Mesodermal cell (in vitro differentiated cells): ENCODE measurements at regions not wholly inside any gene's neighbourhood (a gene's known extent, or its start where the extent isn't known, plus 50 kb on each side); places are given as distances from the start of the nearest gene placed in this dataset.

Experiments used
- H3K27ac ChIP-seq: 2 replicates; pipeline ENCODE4 v1.7.0; 2013; ENCODE audit warnings: mild to moderate bottlenecking, low read depth, low read length, moderate library complexity; ENCODE audit not compliant: severe bottlenecking
- H3K36me3 ChIP-seq: 2 replicates; pipeline ENCODE4 v1.7.1; 2013; ENCODE audit warnings: mild to moderate bottlenecking, low read length, moderate library complexity; ENCODE audit not compliant: control insufficient read depth, insufficient read depth
- H3K4me1 ChIP-seq: one replicate; pipeline ENCODE4 v1.7.1; 2013; ENCODE audit warnings: mild to moderate bottlenecking, low read length; ENCODE audit not compliant: insufficient read depth, control insufficient read depth, poor library complexity, severe bottlenecking
- H3K4me3 ChIP-seq: 2 replicates; pipeline ENCODE4 v1.7.0; 2013; ENCODE audit warnings: low read length, control low read depth, mild to moderate bottlenecking; ENCODE audit not compliant: insufficient read depth, poor library complexity, severe bottlenecking; ENCODE audit errors: extremely low read depth
- H3K9me3 ChIP-seq: 2 replicates; pipeline ENCODE4 v1.7.1; 2013; ENCODE audit warnings: mild to moderate bottlenecking, low read length, moderate library complexity; ENCODE audit not compliant: control insufficient read depth
- WGBS, 2 experiments: methylation state at CpG; one replicate each; pipeline ENCODE4 v1.1.5; 2013; ENCODE audit warnings: missing lambda C conversion rate in 2 of 2; ENCODE audit not compliant: insufficient coverage in 2 of 2; 5-methylcytosine and 5-hydroxymethylcytosine counted together

DNA sequence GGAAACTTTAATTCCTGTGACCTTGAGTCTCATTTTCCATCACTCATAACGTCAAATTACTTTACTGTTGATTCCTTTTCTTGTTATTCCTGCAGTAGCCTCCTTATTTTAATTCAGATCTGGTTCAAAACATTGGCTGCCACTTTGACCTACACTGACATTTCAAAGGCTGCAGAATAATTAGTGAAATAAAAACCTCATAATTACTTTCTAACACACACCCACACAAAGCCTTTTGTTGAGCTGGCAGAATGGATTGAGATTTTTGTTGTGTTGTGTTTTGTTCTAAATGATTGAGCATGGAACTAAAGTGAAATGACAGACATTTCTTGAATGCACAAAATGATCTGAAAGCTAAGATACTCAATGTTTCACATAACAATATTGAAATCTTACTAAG lies 507.5 kb upstream of the STXBP6 start:
- H3K9me3 ChIP-seq = no peaks in the 10 kb centered on the region
- WGBS, 2 experiments = 86% methylated on average over 1 of the region's 1 CpG; no CpG with 5 or more reads in 1 of the 2 experiments
- H3K27ac ChIP-seq = no peak overlapping the region
- no peak overlapping the region for H3K4me3 ChIP-seq
- H3K36me3 ChIP-seq = no peaks in the 10 kb centered on the region
- no peaks in the 10 kb centered on the region for H3K4me1 ChIP-seq

DNA sequence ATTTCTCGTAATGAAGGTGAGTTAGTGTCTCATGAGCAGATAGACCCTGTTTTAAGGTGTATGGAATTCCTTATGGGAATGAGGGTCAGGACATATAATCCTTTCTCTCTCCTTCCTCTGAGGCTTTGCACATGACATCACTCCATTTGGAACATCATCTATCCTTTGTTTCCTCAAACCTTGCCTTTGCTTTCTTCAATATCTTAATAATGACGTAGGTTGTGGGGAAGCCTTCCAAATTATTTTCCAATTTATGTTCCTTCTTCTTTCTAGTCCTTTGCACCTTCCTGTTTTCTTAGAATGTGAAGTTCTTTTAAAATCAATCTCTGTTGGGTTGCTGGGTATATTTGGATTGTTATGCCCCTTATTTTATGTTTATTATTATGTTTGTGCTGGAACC lies 502.9 kb upstream of the STXBP6 start:
- no CpG with 5 or more reads among the region's 2 CpGs for WGBS, 2 experiments
- Histone ChIP-seq H3K27ac (no peak overlapping the region), H3K36me3 (no peaks in the 10 kb centered on the region), H3K4me1 (no peaks in the 10 kb centered on the region), H3K9me3 (no peaks in the 10 kb centered on the region), H3K4me3 (no peak overlapping the region)

DNA sequence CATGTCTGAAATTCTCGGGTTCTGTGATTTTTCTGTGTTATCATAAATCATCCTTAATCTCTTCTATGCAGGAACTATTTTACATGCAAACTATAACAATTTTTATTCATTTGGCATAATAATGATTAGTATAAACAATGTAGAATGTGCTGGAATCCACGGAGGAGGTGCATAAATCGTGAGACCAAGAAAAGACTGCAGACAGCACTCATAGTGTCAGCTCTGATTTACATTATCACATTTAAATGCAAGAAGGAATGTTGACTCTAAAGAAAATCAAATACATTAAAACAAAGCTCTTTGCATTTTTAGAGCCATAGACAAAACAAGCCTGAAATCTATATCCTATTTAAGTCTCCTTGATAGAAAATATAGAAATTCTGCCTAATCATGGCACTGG lies 501.7 kb upstream of the STXBP6 start:
- no CpG with 5 or more reads among the region's 3 CpGs for WGBS, 2 experiments
- no peaks in the 10 kb centered on the region for H3K9me3 ChIP-seq
- H3K36me3 ChIP-seq = no peaks in the 10 kb centered on the region
- no peak overlapping the region for H3K4me3 ChIP-seq
- no peaks in the 10 kb centered on the region for H3K4me1 ChIP-seq
- no peak overlapping the region for H3K27ac ChIP-seq

DNA sequence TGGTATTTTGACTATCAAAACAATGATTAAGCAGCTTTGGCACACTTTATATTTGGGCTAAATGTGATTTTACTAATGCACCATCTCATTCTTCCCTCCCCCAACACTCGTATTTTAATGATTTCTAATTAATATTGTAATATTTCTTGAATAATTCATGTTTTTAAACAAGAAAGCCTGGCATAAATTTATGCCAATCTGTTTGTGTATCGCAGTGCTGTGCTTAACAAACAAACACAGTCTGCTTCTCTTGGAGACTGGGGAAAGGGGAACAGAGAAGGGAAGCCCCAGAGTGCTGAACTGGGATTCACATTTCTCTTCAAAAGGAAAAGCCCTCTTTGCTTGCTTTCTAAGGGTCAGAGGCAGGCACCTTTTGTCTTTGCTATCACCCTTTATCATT lies 496.9 kb upstream of the STXBP6 start:
- no peaks in the 10 kb centered on the region for H3K4me1 ChIP-seq
- H3K4me3 ChIP-seq = no peak overlapping the region
- WGBS, 2 experiments = 67% methylated on average over 1 of the region's 2 CpGs; no CpG with 5 or more reads in 1 of the 2 experiments
- no peak overlapping the region for H3K27ac ChIP-seq
- no peaks in the 10 kb centered on the region for H3K36me3 ChIP-seq
- no peaks in the 10 kb centered on the region for H3K9me3 ChIP-seq

DNA sequence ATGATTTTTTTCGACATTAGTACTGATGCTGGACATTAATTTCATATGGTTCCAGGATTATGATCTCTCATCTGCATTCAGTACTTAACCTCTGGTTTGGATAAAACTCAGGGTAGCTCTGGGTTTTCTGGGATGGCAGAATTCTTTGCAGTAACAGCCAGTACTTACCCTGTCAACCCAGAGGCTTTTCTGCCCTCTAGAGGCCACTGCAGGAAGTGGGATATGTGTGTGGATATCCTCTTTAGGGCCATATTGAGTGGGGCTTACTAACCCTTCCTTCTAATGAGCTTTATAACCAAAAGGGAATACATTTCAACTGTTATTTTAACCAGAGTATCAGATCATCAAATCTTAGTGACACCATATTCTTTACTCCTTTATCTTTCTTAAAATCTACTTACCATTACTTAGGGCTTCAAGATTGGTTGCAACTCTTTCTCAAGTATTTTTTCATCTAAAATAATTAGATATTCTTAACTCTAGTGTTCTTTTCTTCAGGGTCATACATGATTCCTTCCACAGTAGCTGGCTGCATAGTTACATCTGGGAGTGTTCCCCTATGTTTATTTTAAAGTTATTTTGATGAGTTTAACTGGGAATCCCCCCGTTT lies 488.0 kb upstream of the STXBP6 start:
- Histone ChIP-seq H3K4me1 (no peaks in the 10 kb centered on the region), H3K27ac (no peak overlapping the region), H3K36me3 (no peaks in the 10 kb centered on the region), H3K9me3 (no peaks in the 10 kb centered on the region), H3K4me3 (no peak overlapping the region)
- 100% methylated on average over 1 of the region's 2 CpGs; no CpG with 5 or more reads in 1 of the 2 experiments for WGBS, 2 experiments

DNA sequence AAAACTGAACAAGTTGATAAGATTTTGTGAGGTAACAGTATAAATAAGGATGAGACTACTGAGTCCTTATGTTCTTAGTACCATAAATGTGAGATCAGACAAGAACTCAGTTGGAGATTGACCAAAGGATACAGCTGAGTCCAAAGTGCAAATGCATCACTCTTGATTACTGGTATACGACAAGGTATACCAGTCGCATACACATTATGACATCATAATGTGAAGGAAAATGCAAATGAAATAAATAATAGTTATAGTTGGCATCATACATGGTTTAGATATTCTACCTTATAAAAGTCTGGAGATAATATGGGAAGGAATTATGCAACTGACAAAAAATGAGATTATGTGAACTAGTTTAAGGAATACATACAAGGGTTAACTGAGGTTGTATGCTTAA lies 476.3 kb upstream of the STXBP6 start:
- WGBS, 2 experiments = no CpG with 5 or more reads among the region's 2 CpGs
- H3K27ac ChIP-seq = no peak overlapping the region
- no peaks in the 10 kb centered on the region for H3K36me3 ChIP-seq
- no peaks in the 10 kb centered on the region for H3K4me1 ChIP-seq
- no peaks in the 10 kb centered on the region for H3K9me3 ChIP-seq
- no peak overlapping the region for H3K4me3 ChIP-seq

DNA sequence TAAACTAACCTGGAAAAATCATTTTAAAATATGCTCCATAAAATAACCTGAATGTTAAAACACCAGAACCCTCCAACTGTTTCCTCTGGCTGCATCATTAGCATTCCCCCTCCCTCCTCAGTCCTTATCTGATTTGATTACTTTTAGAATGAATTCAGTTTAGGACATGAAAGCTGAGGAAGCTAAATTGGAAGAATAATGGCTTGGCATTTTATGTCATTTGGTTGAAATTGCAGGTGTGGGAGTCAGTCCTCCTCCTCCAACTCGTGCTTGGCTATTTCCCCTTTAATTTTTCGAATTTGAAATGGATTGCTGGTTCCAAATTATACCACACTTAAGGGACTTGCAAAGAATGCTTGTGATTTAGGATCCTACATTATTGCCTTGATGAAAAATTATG lies 473.0 kb upstream of the STXBP6 start:
- H3K4me1 ChIP-seq = no peaks in the 10 kb centered on the region
- no CpG with 5 or more reads among the region's 2 CpGs for WGBS, 2 experiments
- no peaks in the 10 kb centered on the region for H3K9me3 ChIP-seq
- no peak overlapping the region for H3K27ac ChIP-seq
- no peaks in the 10 kb centered on the region for H3K36me3 ChIP-seq
- no peak overlapping the region for H3K4me3 ChIP-seq

DNA sequence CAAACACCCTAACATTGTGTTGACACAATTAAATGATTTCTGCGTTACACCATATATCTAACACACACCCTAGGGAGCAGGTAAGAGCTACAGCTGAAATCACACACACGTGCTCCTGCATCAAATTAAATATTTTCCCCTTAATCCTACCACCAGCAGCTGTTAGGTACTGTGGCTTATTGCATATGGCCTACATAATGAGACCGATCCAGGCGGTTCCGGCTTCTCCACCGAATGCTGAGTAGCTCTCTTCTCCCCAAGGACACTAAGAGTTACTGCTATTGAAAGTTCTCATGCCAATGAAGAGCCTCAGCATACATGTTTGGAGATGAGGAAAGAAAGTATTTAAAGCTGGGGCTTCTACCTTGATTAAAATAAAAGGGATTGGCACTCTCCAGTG lies 472.2 kb upstream of the STXBP6 start:
- Histone ChIP-seq H3K27ac (no peak overlapping the region), H3K9me3 (no peaks in the 10 kb centered on the region), H3K4me3 (no peak overlapping the region), H3K4me1 (no peaks in the 10 kb centered on the region), H3K36me3 (no peaks in the 10 kb centered on the region)
- WGBS, 2 experiments = 89 to 92% methylated on average over 4 to 6 of the region's 6 CpGs

DNA sequence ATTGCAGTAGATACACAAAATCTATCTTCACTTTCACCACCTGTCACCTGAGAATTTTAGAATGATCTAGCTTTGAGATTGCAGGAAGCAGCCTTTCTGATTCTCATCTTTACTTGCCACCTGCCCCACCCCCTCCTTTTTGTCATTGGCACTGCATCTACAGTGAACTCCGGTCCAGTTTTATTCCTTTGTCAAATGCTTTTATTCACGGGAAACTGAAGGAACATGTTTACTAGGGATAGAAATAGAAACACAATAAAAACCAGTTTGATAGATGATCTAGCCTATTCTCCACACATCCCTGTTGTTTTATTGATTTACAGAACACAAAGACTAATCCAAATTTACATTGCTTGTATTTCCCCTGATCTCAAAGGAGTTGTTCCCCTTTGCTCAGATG lies 471.7 kb upstream of the STXBP6 start:
- Histone ChIP-seq H3K4me1 (no peaks in the 10 kb centered on the region), H3K9me3 (no peaks in the 10 kb centered on the region), H3K36me3 (no peaks in the 10 kb centered on the region), H3K4me3 (no peak overlapping the region), H3K27ac (no peak overlapping the region)
- WGBS, 2 experiments = no CpG with 5 or more reads among the region's 2 CpGs

DNA sequence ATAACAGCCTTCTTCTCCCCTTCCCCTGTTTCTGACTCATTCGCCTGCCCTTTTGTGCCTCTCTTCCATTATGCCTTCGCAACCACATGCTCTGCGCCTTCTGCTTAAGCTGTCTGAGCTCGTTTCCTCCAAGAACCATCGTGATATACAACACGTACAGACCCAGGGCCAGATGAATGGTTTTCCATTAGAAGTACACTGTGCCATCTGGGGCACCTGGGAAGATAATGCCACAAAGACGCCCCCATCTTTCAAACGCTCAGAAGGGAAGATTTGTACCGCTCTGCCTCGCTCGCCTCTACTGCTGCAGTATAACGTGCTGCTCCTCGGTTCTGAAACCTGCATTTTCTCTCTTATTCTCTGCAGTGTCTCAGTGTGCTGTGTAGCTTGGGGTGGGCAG lies 470.9 kb upstream of the STXBP6 start:
- 92 to 93% methylated on average over 8 to 11 of the region's 13 CpGs for WGBS, 2 experiments
- no peaks in the 10 kb centered on the region for H3K36me3 ChIP-seq
- no peak overlapping the region for H3K4me3 ChIP-seq
- H3K4me1 ChIP-seq = no peaks in the 10 kb centered on the region
- H3K9me3 ChIP-seq = no peaks in the 10 kb centered on the region
- H3K27ac ChIP-seq = no peak overlapping the region

DNA sequence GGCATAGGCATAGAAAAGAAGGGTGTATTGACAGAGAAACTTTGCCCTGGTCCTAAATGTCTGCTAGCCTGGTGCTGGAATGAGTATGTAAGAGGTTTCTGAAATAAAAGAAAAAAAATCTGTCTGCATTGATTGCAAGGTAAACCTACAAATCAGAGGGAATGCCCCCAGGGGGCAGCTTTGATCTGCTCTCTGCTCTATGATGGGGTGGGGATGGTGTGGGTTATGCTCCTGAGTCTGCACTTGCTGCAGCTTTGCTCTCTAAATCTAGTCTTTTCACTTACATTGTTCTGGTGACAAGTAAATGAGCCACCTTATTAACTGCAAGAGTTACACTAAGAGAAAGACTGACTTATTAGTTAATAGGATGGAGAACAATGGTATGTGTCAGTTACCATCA lies 468.4 kb upstream of the STXBP6 start:
- Histone ChIP-seq H3K4me1 (no peaks in the 10 kb centered on the region), H3K27ac (no peak overlapping the region), H3K9me3 (no peaks in the 10 kb centered on the region), H3K36me3 (no peaks in the 10 kb centered on the region), H3K4me3 (no peak overlapping the region)
